ENCODE measurements at regions not wholly inside any gene's neighbourhood (a gene's known extent, or its start where the extent isn't known, plus 50 kb on each side); places are given as distances from the start of the nearest gene placed in this dataset.

- Histone ChIP-seq H3K4me2 (replicated peaks; ENCODE audit: low read depth, low read length, poor library complexity, severe bottlenecking) (no peak overlapping the region), H2AFZ (ENCODE audit: insufficient read depth, low read depth, low read length, poor library complexity, severe bottlenecking) (no peak overlapping the region), H3K27me3 (replicated peaks in 1 of 4; ENCODE audit: control extremely low read depth in 1 of 4, control insufficient read depth in 3 of 4, insufficient read depth in 4 of 4, low read length in 3 of 4) (no peaks in the 10 kb centered on the region), H3K36me3 (replicated peaks in 1 of 2; ENCODE audit: control extremely low read depth in 1 of 2, control insufficient read depth in 1 of 2, extremely low read depth in 1 of 2, insufficient read depth in 2 of 2, low read length in 1 of 2) (no peaks in the 10 kb centered on the region), H3K4me1 (ENCODE audit: control insufficient read depth in 2 of 2, insufficient read depth in 2 of 2, low read length in 2 of 2) (no peaks in the 10 kb centered on the region), H3K9me3 (ENCODE audit: control extremely low read depth in 1 of 3, control insufficient read depth in 2 of 3, insufficient read depth in 1 of 3, low read length in 2 of 3) (no peaks in the 10 kb centered on the region), H4K20me1 (ENCODE audit: control insufficient read depth, insufficient read depth, low read length, poor library complexity, severe bottlenecking) (no peaks in the 10 kb centered on the region), H3K79me2 (ENCODE audit: control insufficient read depth, insufficient read depth, low read length) (no peaks in the 10 kb centered on the region), H3K27ac (ENCODE audit: low read length in 2 of 2) (no peak overlapping the region), H3K4me3 (ENCODE audit: control extremely low read depth in 1 of 5, extremely low read depth in 1 of 5, insufficient read depth in 1 of 5, low read depth in 2 of 5, low read length in 4 of 5) (no peak overlapping the region), H3K9ac (ENCODE audit: low read length) (no peak overlapping the region)
- Mint-ChIP-seq H3K4me1 (no peaks in the 10 kb centered on the region), H3K27ac (no peak overlapping the region), H3K27me3 (no peaks in the 10 kb centered on the region), H3K9me3 (ENCODE audit: insufficient read depth) (no peaks in the 10 kb centered on the region), H3K4me3 (no peak overlapping the region)
- no peak for TF ChIP-seq EZH2 (IDR thresholded peaks at IDR 0.05; ENCODE audit: borderline replicate concordance, insufficient read depth, low read depth, low read length, poor library complexity, severe bottlenecking)
- TF ChIP-seq CTCF (IDR thresholded peaks at IDR 0.05) = no peak
- CTCF ChIA-PET = no interaction called here
- ATAC-seq (ENCODE audit: low read depth) (no peak), DNase-seq (no peak)
- POLR2A ChIA-PET = no interaction called here
- intact Hi-C loops (cut with micrococcal nuclease) = no loop called here
- no CpG with 5 or more reads among the region's 2 CpGs for WGBS (ENCODE audit: insufficient coverage)
Observed at GRCh38 chrX:121259170-121259569, 211.8 kb downstream of the GLUD2 start.

DNA sequence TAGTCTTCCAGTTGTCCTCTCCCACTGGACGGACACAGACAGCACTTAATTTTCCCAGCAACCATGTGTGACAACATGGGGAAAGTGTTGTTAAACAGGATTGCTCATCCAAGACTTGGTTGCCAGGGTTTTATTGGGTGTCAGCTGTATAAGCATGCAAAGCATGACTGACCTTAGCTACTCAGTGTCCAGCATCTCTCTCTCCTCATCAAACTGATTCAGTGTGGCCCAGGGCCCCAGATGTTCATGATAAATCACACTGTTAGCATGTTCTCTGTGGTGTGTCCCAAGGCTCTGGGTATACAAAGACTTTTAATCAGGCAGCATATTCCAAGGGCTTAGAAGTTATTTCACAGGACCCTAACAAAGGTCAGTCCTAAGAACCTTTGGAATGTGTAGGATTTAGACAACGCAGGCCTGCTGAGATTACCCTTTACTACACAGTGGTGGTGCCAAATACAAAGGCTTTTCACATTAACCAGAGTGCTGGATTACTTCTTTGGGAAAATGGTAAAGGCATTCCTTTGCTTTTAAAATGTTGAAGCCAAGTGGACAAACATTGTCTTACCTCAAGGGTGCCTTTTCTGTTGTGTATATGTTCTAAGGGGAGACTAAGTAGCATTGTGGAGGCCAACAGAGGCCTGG lies 213.3 kb downstream of the GLUD2 start:
- no peaks in the 10 kb centered on the region for H3K4me1 Mint-ChIP-seq
- CTCF ChIA-PET = no interaction called here
- 100% methylated on average over 1 of the region's 2 CpGs for WGBS (ENCODE audit: insufficient coverage)

More for the DNA sequence above, 213.3 kb downstream of the GLUD2 start:
- Mint-ChIP-seq H3K27ac (no peak overlapping the region), H3K4me3 (no peak overlapping the region), H3K9me3 (ENCODE audit: insufficient read depth) (no peaks in the 10 kb centered on the region), H3K27me3 (no peaks in the 10 kb centered on the region)
- ATAC-seq (ENCODE audit: low read depth) (no peak), DNase-seq (no peak)
- H3K4me2 ChIP-seq (replicated peaks; ENCODE audit: low read depth, low read length, poor library complexity, severe bottlenecking) = no peak overlapping the region
- TF ChIP-seq CTCF (IDR thresholded peaks at IDR 0.05) = no peak
- TF ChIP-seq EZH2 (IDR thresholded peaks at IDR 0.05; ENCODE audit: borderline replicate concordance, insufficient read depth, low read depth, low read length, poor library complexity, severe bottlenecking) = no peak
- H3K27ac ChIP-seq (ENCODE audit: low read length in 2 of 2) = no peak overlapping the region
- H3K4me3 ChIP-seq (ENCODE audit: control extremely low read depth in 1 of 5, extremely low read depth in 1 of 5, insufficient read depth in 1 of 5, low read depth in 2 of 5, low read length in 4 of 5) = no peak overlapping the region
- H3K36me3 ChIP-seq (replicated peaks in 1 of 2; ENCODE audit: control extremely low read depth in 1 of 2, control insufficient read depth in 1 of 2, extremely low read depth in 1 of 2, insufficient read depth in 2 of 2, low read length in 1 of 2) = no peaks in the 10 kb centered on the region
- no peak overlapping the region for H3K9ac ChIP-seq (ENCODE audit: low read length)
- H3K9me3 ChIP-seq (ENCODE audit: control extremely low read depth in 1 of 3, control insufficient read depth in 2 of 3, insufficient read depth in 1 of 3, low read length in 2 of 3) = no peaks in the 10 kb centered on the region
- H3K79me2 ChIP-seq (ENCODE audit: control insufficient read depth, insufficient read depth, low read length) = no peaks in the 10 kb centered on the region
- H3K4me1 ChIP-seq (ENCODE audit: control insufficient read depth in 2 of 2, insufficient read depth in 2 of 2, low read length in 2 of 2) = no peaks in the 10 kb centered on the region
- H4K20me1 ChIP-seq (ENCODE audit: control insufficient read depth, insufficient read depth, low read length, poor library complexity, severe bottlenecking) = no peaks in the 10 kb centered on the region
- no peaks in the 10 kb centered on the region for H3K27me3 ChIP-seq (replicated peaks in 1 of 4; ENCODE audit: control extremely low read depth in 1 of 4, control insufficient read depth in 3 of 4, insufficient read depth in 4 of 4, low read length in 3 of 4)
- intact Hi-C loops (cut with micrococcal nuclease) = no loop called here
- no peak overlapping the region for H2AFZ ChIP-seq (ENCODE audit: insufficient read depth, low read depth, low read length, poor library complexity, severe bottlenecking)
- POLR2A ChIA-PET = no interaction called here

Data from B cell (primary cell).